Suprapubic skin (tissue), 4 donors: ENCODE measurements at regions not wholly inside any gene's neighbourhood (a gene's known extent, or its start where the extent isn't known, plus 50 kb on each side); places are given as distances from the start of the nearest gene placed in this dataset.

Experiments used
- POLR2A ChIP-seq, 2 donors: fragments of 450-650 bp; IDR thresholded peaks; one replicate each; pipeline ENCODE4 v1.6.1; 2017; ENCODE audit warnings: antibody characterized with exemption in 2 of 2, mild to moderate bottlenecking in 2 of 2, moderate library complexity in 2 of 2
- POLR2AphosphoS5 ChIP-seq, 3 donors: sonication (generic); formaldehyde crosslinking; IDR thresholded peaks; one replicate each; pipeline ENCODE4 v1.6.1; 2017; ENCODE audit warnings: antibody characterized with exemption in 3 of 3
- TF ChIP-seq, protein P1 (sequence below), 2 donors: fragments of 200-600 bp in 1 of 2; fragments of 450-650 bp in 1 of 2; sonication (generic) in 1 of 2; IDR thresholded peaks; one replicate each; pipeline ENCODE4 v1.5.1; 2016 to 2019; ENCODE audit warnings: antibody characterized with exemption in 2 of 2, mild to moderate bottlenecking in 1 of 2, moderate library complexity in 1 of 2

DNA sequence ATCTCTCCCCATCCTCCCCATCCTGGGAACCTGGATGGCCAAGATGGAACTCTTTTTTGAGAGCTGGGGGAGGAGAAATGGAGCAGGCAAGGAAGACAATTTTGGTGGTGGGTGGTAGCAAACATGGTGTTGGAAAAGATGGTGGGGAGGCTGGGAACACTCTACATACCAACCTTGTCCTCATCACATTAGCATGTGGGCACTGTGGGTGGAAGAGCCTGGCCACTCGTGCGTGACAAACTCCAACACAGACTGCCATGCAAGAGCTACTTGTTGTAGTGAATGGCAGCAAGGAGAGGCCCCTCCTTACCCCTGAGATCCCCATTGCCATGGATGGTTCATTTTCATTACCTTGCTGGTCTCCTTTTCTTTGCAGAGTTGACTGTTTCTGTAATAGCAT is 262.6 kb downstream of the RPLP1 start:
- TF ChIP-seq, protein P1, sequence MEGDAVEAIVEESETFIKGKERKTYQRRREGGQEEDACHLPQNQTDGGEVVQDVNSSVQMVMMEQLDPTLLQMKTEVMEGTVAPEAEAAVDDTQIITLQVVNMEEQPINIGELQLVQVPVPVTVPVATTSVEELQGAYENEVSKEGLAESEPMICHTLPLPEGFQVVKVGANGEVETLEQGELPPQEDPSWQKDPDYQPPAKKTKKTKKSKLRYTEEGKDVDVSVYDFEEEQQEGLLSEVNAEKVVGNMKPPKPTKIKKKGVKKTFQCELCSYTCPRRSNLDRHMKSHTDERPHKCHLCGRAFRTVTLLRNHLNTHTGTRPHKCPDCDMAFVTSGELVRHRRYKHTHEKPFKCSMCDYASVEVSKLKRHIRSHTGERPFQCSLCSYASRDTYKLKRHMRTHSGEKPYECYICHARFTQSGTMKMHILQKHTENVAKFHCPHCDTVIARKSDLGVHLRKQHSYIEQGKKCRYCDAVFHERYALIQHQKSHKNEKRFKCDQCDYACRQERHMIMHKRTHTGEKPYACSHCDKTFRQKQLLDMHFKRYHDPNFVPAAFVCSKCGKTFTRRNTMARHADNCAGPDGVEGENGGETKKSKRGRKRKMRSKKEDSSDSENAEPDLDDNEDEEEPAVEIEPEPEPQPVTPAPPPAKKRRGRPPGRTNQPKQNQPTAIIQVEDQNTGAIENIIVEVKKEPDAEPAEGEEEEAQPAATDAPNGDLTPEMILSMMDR (IDR thresholded peaks at IDR 0.05) = no peak
- TF ChIP-seq POLR2AphosphoS5 (IDR thresholded peaks at IDR 0.05) (no peak), POLR2A (IDR thresholded peaks at IDR 0.05) (no peak)
